Fibroblast of upper back skin (primary cell): ENCODE measurements at regions not wholly inside any gene's neighbourhood (a gene's known extent, or its start where the extent isn't known, plus 50 kb on each side); places are given as distances from the start of the nearest gene placed in this dataset.

Experiments
- DNase-seq: peaks from one replicate; pipeline ENCODE4 v3.0.0-alpha.2; 2013

GRCh38 chr7:93636276-93636675 is 61.8 kb upstream of the CALCR start:
- no peak for DNase-seq

GRCh38 chr7:93632371-93632770 is 57.8 kb upstream of the CALCR start:
- no peak for DNase-seq

GRCh38 chr7:93629291-93629801 is 54.8 kb upstream of the CALCR start:
- DNase-seq, result no peak

- DNase-seq, result no peak
These were observed 52.3 kb upstream of the CALCR start for GRCh38 chr7:93626869-93627268.
